ENCODE measurements at regions not wholly inside any gene's neighbourhood (a gene's known extent, or its start where the extent isn't known, plus 50 kb on each side); places are given as distances from the start of the nearest gene placed in this dataset.

DNA sequence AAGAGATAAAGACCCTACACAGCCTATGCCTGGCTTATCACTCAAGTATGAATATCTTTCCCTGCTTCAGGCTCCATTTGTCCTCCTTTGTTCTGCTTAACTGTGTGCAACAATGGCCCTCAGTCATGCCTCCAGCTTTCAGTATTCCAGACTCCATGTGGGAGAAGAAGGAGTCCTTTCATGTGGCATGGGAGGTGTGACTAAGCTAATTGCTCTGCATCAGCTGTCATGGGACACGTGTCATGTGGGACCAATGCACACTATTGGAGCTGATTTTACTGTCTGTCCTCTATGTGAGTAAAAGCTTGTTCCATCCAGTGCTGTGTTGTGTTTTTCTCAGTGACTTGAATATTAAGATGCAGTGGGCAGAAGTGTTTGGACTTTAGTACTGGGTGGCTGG is 1198.3 kb downstream of the OLFM4 start:
- H3K27ac ChIP-seq (ENCODE audit: low read depth, low read length) = no peak overlapping the region
- H3K4me1 ChIP-seq (ENCODE audit: insufficient read depth, low read length) = no peaks in the 10 kb centered on the region
- no peaks in the 10 kb centered on the region for H4K20me1 ChIP-seq (ENCODE audit: insufficient read depth, low read length)
- H3K4me3 ChIP-seq (ENCODE audit: insufficient read depth, low read length) = no peak overlapping the region
- DNase-seq (ENCODE audit: insufficient read length, low spot score, missing footprints) = no peak
- H3K79me2 ChIP-seq (ENCODE audit: insufficient read depth, low read length) = no peaks in the 10 kb centered on the region
- TF ChIP-seq, protein P1, sequence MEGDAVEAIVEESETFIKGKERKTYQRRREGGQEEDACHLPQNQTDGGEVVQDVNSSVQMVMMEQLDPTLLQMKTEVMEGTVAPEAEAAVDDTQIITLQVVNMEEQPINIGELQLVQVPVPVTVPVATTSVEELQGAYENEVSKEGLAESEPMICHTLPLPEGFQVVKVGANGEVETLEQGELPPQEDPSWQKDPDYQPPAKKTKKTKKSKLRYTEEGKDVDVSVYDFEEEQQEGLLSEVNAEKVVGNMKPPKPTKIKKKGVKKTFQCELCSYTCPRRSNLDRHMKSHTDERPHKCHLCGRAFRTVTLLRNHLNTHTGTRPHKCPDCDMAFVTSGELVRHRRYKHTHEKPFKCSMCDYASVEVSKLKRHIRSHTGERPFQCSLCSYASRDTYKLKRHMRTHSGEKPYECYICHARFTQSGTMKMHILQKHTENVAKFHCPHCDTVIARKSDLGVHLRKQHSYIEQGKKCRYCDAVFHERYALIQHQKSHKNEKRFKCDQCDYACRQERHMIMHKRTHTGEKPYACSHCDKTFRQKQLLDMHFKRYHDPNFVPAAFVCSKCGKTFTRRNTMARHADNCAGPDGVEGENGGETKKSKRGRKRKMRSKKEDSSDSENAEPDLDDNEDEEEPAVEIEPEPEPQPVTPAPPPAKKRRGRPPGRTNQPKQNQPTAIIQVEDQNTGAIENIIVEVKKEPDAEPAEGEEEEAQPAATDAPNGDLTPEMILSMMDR (IDR thresholded peaks at IDR 0.05; ENCODE audit: extremely low read depth, low read depth, low read length) = no peak
- peaks cover 8% of the 10 kb centered on the region for H3K9me3 ChIP-seq (ENCODE audit: low read depth, low read length)
- no peaks in the 10 kb centered on the region for H3K36me3 ChIP-seq (ENCODE audit: insufficient read depth, low read length)
- H3K4me2 ChIP-seq (ENCODE audit: insufficient read depth, low read length) = no peak overlapping the region
- H3K27me3 ChIP-seq (ENCODE audit: insufficient read depth, low read length) = no peaks in the 10 kb centered on the region
- no peak overlapping the region for H2AFZ ChIP-seq (ENCODE audit: low read length)

DNA sequence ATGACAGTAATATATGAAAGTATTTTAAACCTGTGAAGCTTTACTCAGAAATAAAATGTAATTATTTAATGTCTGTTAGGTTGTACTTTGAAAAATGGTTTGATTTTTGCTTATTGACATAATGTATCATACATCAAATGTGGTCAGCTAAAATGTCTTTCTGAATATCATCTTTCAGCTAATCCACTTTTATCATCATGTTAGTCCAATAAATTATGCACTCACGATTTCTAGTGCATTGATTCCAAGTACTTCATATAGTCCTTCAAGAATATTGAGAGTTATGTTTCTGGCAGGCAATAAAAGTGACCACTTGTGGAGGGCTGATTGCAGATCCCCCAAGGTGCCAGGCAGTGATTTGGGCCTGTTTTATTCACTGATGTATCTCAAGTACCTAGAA is 1204.1 kb downstream of the OLFM4 start:
- Histone ChIP-seq H3K27ac (ENCODE audit: low read depth, low read length) (no peak overlapping the region), H3K36me3 (ENCODE audit: insufficient read depth, low read length) (no peaks in the 10 kb centered on the region), H3K27me3 (ENCODE audit: insufficient read depth, low read length) (no peaks in the 10 kb centered on the region), H3K79me2 (ENCODE audit: insufficient read depth, low read length) (no peaks in the 10 kb centered on the region), H3K4me1 (ENCODE audit: insufficient read depth, low read length) (no peaks in the 10 kb centered on the region), H2AFZ (ENCODE audit: low read length) (no peak overlapping the region), H3K4me2 (ENCODE audit: insufficient read depth, low read length) (no peak overlapping the region), H4K20me1 (ENCODE audit: insufficient read depth, low read length) (no peaks in the 10 kb centered on the region), H3K9me3 (ENCODE audit: low read depth, low read length) (peaks cover 6% of the 10 kb centered on the region), H3K4me3 (ENCODE audit: insufficient read depth, low read length) (no peak overlapping the region)
- TF ChIP-seq, protein P1 (IDR thresholded peaks at IDR 0.05; ENCODE audit: extremely low read depth, low read depth, low read length) = no peak
- no peak for DNase-seq (ENCODE audit: insufficient read length, low spot score, missing footprints)

DNA sequence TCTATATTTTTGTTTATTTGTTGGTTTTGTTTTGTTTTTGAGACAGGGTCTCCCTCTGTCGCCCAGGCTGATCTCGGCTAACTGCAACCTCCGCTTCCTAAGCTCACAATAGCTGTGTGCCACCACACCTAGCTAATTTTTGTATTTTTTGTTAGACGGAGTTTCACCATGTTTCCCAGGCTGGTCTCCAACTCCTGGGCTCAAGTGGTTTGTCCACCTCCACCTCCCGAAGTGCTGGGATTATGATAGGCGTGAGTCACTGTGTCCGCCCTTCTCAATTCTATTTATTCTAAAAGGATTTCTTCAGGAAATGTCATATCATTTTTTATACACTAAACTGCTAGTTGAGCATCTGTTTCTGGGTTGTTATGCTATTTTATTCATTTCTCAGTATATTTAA is 1206.0 kb downstream of the OLFM4 start:
- Histone ChIP-seq H3K79me2 (ENCODE audit: insufficient read depth, low read length) (no peaks in the 10 kb centered on the region), H3K36me3 (ENCODE audit: insufficient read depth, low read length) (no peaks in the 10 kb centered on the region), H2AFZ (ENCODE audit: low read length) (no peak overlapping the region), H3K4me1 (ENCODE audit: insufficient read depth, low read length) (no peaks in the 10 kb centered on the region), H3K9me3 (ENCODE audit: low read depth, low read length) (peaks cover 6% of the 10 kb centered on the region), H3K27me3 (ENCODE audit: insufficient read depth, low read length) (no peaks in the 10 kb centered on the region), H3K27ac (ENCODE audit: low read depth, low read length) (no peak overlapping the region), H3K4me3 (ENCODE audit: insufficient read depth, low read length) (no peak overlapping the region), H3K4me2 (ENCODE audit: insufficient read depth, low read length) (no peak overlapping the region), H4K20me1 (ENCODE audit: insufficient read depth, low read length) (no peaks in the 10 kb centered on the region)
- DNase-seq (ENCODE audit: insufficient read length, low spot score, missing footprints) = no peak
- TF ChIP-seq, protein P1 (IDR thresholded peaks at IDR 0.05; ENCODE audit: extremely low read depth, low read depth, low read length) = no peak

DNA sequence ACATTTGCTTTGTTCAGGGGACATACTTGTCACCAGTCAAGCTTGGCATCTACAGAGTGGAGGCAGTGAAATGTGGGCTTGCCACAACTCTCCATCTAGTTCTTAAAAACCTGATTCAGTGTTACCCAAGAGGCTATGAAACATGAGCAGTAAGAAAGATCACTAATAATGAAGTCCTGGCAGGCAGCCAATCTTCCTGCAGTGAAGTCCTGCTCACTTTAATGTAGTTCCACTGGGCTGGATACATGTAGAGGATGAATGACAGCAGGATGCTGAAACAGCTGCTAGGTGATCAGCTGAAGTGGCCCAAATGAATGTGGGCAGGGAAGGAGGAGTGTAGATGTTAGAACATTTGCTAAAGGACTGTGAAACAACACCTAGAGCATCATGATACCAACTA is 1213.1 kb downstream of the OLFM4 start:
- Histone ChIP-seq H3K4me3 (ENCODE audit: insufficient read depth, low read length) (no peak overlapping the region), H3K36me3 (ENCODE audit: insufficient read depth, low read length) (no peaks in the 10 kb centered on the region), H3K27ac (ENCODE audit: low read depth, low read length) (no peak overlapping the region), H3K79me2 (ENCODE audit: insufficient read depth, low read length) (no peaks in the 10 kb centered on the region), H3K9me3 (ENCODE audit: low read depth, low read length) (peaks cover 2% of the 10 kb centered on the region), H3K27me3 (ENCODE audit: insufficient read depth, low read length) (no peaks in the 10 kb centered on the region), H3K4me2 (ENCODE audit: insufficient read depth, low read length) (no peak overlapping the region), H4K20me1 (ENCODE audit: insufficient read depth, low read length) (no peaks in the 10 kb centered on the region), H3K4me1 (ENCODE audit: insufficient read depth, low read length) (no peaks in the 10 kb centered on the region), H2AFZ (ENCODE audit: low read length) (no peak overlapping the region)
- no peak for DNase-seq (ENCODE audit: insufficient read length, low spot score, missing footprints)
- TF ChIP-seq, protein P1 (IDR thresholded peaks at IDR 0.05; ENCODE audit: extremely low read depth, low read depth, low read length) = no peak

Data from osteoblast (primary cell).